CD14-positive monocyte (primary cell): ENCODE measurements at regions not wholly inside any gene's neighbourhood (a gene's known extent, or its start where the extent isn't known, plus 50 kb on each side); places are given as distances from the start of the nearest gene placed in this dataset.

ENCODE experiments used
- DNase-seq, 3 donors: peaks; one replicate each; pipeline ENCODE4 v3.0.0-alpha.2; 2011 to 2022
- H2AFZ ChIP-seq: 2 replicates; pipeline ENCODE4 v1.6.0; 2012; ENCODE audit warnings: mild to moderate bottlenecking, low read depth, low read length, inconsistent platforms; ENCODE audit not compliant: insufficient read depth, poor library complexity, severe bottlenecking
- H3K27ac ChIP-seq, 2 donors: 1 replicate in 1 of 2; 2 replicates in 1 of 2; pipeline ENCODE4 v1.5.1; 2012 to 2013; ENCODE audit warnings: low read length in 2 of 2, control low read depth in 1 of 2, inconsistent platforms in 1 of 2, low read depth in 1 of 2, mild to moderate bottlenecking in 1 of 2
- H3K27me3 ChIP-seq, 2 donors: one replicate each; pipeline versions ENCODE4 v1.6.0 to v1.6.1; 2011 to 2013; ENCODE audit warnings: low read length in 2 of 2; ENCODE audit not compliant: control insufficient read depth in 2 of 2, insufficient read depth in 2 of 2
- H3K36me3 ChIP-seq, 2 donors: replicated peaks in 1 of 2; 1 replicate in 1 of 2; 2 replicates in 1 of 2; pipeline versions ENCODE4 v1.5.1 to v1.6.1; 2012 to 2013; ENCODE audit warnings: low read length in 2 of 2, control low read depth in 1 of 2, inconsistent platforms in 1 of 2, mild to moderate bottlenecking in 1 of 2; ENCODE audit not compliant: insufficient read depth in 2 of 2, control insufficient read depth in 1 of 2
- H3K4me1 ChIP-seq, 2 donors: 1 replicate in 1 of 2; 2 replicates in 1 of 2; pipeline versions ENCODE4 v1.5.1 to v1.6.1; 2012 to 2013; ENCODE audit warnings: low read length in 2 of 2, control low read depth in 1 of 2, inconsistent platforms in 1 of 2, mild to moderate bottlenecking in 1 of 2, moderate library complexity in 1 of 2; ENCODE audit not compliant: insufficient read depth in 2 of 2, control insufficient read depth in 1 of 2
- H3K4me2 ChIP-seq: replicated peaks from 2 replicates; pipeline ENCODE3; 2012; ENCODE audit warnings: low read length, moderate library complexity, mild to moderate bottlenecking; ENCODE audit not compliant: poor library complexity, severe bottlenecking; ENCODE audit errors: extremely low read depth
- H3K4me3 ChIP-seq, 3 experiments: fragments of 200-600 bp in 1 of 3; sonication (generic) in 1 of 3; replicated peaks in 1 of 3; 1 replicate in 2 of 3; 2 replicates in 1 of 3; pipeline ENCODE4 v1.5.1; 2011 to 2013; ENCODE audit warnings: low read length in 3 of 3, mild to moderate bottlenecking in 3 of 3, control low read depth in 2 of 3, low read depth in 2 of 3, inconsistent platforms in 1 of 3, moderate library complexity in 1 of 3
- H3K79me2 ChIP-seq: 2 replicates; pipeline ENCODE4 v1.6.0; 2012; ENCODE audit warnings: mild to moderate bottlenecking, control low read depth, inconsistent platforms, low read length, moderate library complexity; ENCODE audit not compliant: insufficient read depth
- H3K9ac ChIP-seq: 2 replicates; pipeline ENCODE4 v1.6.0; 2017; ENCODE audit warnings: low read length, mild to moderate bottlenecking; ENCODE audit not compliant: insufficient read depth, poor library complexity, severe bottlenecking
- H3K9me3 ChIP-seq, 2 donors: replicated peaks in 1 of 2; 1 replicate in 1 of 2; 2 replicates in 1 of 2; pipeline versions ENCODE4 v1.5.1 to v1.6.1; 2012 to 2013; ENCODE audit warnings: low read length in 2 of 2, control low read depth in 1 of 2; ENCODE audit not compliant: control insufficient read depth in 1 of 2, insufficient read depth in 1 of 2
- H4K20me1 ChIP-seq: 2 replicates; pipeline ENCODE4 v1.6.0; 2012; ENCODE audit warnings: mild to moderate bottlenecking, low read length, control low read depth, moderate library complexity; ENCODE audit not compliant: insufficient read depth
- H3K27ac Mint-ChIP-seq, 7 donors: one replicate each; pipeline ENCODE4 v1.8.0; 2020; ENCODE audit warnings: mild to moderate bottlenecking in 7 of 7, mixed read lengths in 7 of 7, moderate library complexity in 6 of 7, inconsistent platforms in 2 of 7
- H3K27me3 Mint-ChIP-seq, 3 donors: one replicate each; pipeline ENCODE4 v1.8.0; 2021 to 2022; ENCODE audit warnings: low read depth in 3 of 3, mild to moderate bottlenecking in 3 of 3, mixed read lengths in 3 of 3, moderate library complexity in 3 of 3, inconsistent platforms in 1 of 3
- H3K36me3 Mint-ChIP-seq, 2 donors: one replicate each; pipeline ENCODE4 v1.8.0; 2020; ENCODE audit warnings: mixed read lengths in 2 of 2, inconsistent platforms in 1 of 2, mild to moderate bottlenecking in 1 of 2
- H3K4me1 Mint-ChIP-seq: one replicate; pipeline ENCODE4 v1.8.0; 2020; ENCODE audit warnings: mild to moderate bottlenecking, mixed read lengths
- H3K4me3 Mint-ChIP-seq, 2 donors: one replicate each; pipeline ENCODE4 v1.8.0; 2020; ENCODE audit warnings: mild to moderate bottlenecking in 2 of 2, mixed read lengths in 2 of 2, moderate library complexity in 1 of 2
- H3K9me3 Mint-ChIP-seq, 7 donors: one replicate each; pipeline ENCODE4 v1.8.0; 2020 to 2022; ENCODE audit warnings: mixed read lengths in 7 of 7, mild to moderate bottlenecking in 6 of 7, moderate library complexity in 6 of 7, inconsistent platforms in 2 of 7
- CTCF ChIP-seq: fragments of 200-600 bp; IDR thresholded peaks from one replicate; pipeline ENCODE4 v1.8.0; 2022; ENCODE audit warnings: antibody characterized with exemption, mild to moderate bottlenecking
- WGBS: methylation state at CpG from one replicate; pipeline ENCODE4 v1.1.5; 2013; ENCODE audit warnings: missing lambda C conversion rate; ENCODE audit not compliant: insufficient coverage; 5-methylcytosine and 5-hydroxymethylcytosine counted together
- intact Hi-C, 2 donors: fragments of 100-400 bp; cut with micrococcal nuclease; formaldehyde crosslinking; loops; one replicate each; pipeline versions ENCODE4 v1.15.0 to v1.15.1; 2023

- no peaks in the 10 kb centered on the region for H3K4me1 ChIP-seq
- no peaks in the 10 kb centered on the region for H4K20me1 ChIP-seq
- no peak for DNase-seq
- Mint-ChIP-seq H3K27me3 (peaks cover 0 to 5% (median 0%) of the 10 kb centered on the region in 3 donors), H3K9me3 (peaks cover 0 to 24% (median 7%) of the 10 kb centered on the region in 7 donors), H3K27ac (no peak overlapping the region), H3K36me3 (no peaks in the 10 kb centered on the region), H3K4me3 (no peak overlapping the region), H3K4me1 (no peaks in the 10 kb centered on the region)
- 75% methylated on average over 2 of the region's 8 CpGs for whole genome bisulfite sequencing
- no peak overlapping the region for H3K4me3 ChIP-seq
- no peak overlapping the region for H3K27ac ChIP-seq
- intact Hi-C loops = no loop called here
- no peaks in the 10 kb centered on the region for H3K36me3 ChIP-seq
- no peak overlapping the region for H3K9ac ChIP-seq
- no peaks in the 10 kb centered on the region for H3K79me2 ChIP-seq
- no peak overlapping the region for H2AFZ ChIP-seq
- H3K4me2 ChIP-seq = no peak overlapping the region
- no peak for TF ChIP-seq CTCF
- no peaks in the 10 kb centered on the region for H3K9me3 ChIP-seq
- H3K27me3 ChIP-seq = no peaks in the 10 kb centered on the region
Observed at GRCh38 chr22:34620832-34621231, 445.1 kb upstream of the ISX start.

- WGBS = 89% methylated on average over 2 of the region's 4 CpGs
- H3K9me3 Mint-ChIP-seq = peaks cover 2 to 25% (median 11%) of the 10 kb centered on the region in 7 donors
- DNase-seq = no peak
- H3K79me2 ChIP-seq = no peaks in the 10 kb centered on the region
- peaks cover 0 to 2% (median 0%) of the 10 kb centered on the region in 3 donors for H3K27me3 Mint-ChIP-seq
- no peak overlapping the region for H3K4me2 ChIP-seq
- H3K9ac ChIP-seq = no peak overlapping the region
- no peaks in the 10 kb centered on the region for H3K36me3 ChIP-seq
- no peak overlapping the region for H3K27ac Mint-ChIP-seq
- H3K27ac ChIP-seq = no peak overlapping the region
- H3K27me3 ChIP-seq = no peaks in the 10 kb centered on the region
- H3K9me3 ChIP-seq = peaks cover 4 to 10% of the 10 kb centered on the region in 2 donors
- no peaks in the 10 kb centered on the region for H3K36me3 Mint-ChIP-seq
- no peaks in the 10 kb centered on the region for H4K20me1 ChIP-seq
- H3K4me1 ChIP-seq = no peaks in the 10 kb centered on the region
- no peak overlapping the region for H3K4me3 Mint-ChIP-seq
- H3K4me3 ChIP-seq = no peak overlapping the region
- no peaks in the 10 kb centered on the region for H3K4me1 Mint-ChIP-seq
- TF ChIP-seq CTCF = no peak
- H2AFZ ChIP-seq = no peak overlapping the region
- intact Hi-C loops = no loop called here
Observed at GRCh38 chr22:34622602-34623001, 443.4 kb upstream of the ISX start.
